Fibroblast of mammary gland (primary cell): ENCODE measurements at regions not wholly inside any gene's neighbourhood (a gene's known extent, or its start where the extent isn't known, plus 50 kb on each side); places are given as distances from the start of the nearest gene placed in this dataset.

Experiments used
- DNase-seq: peaks from one replicate; pipeline ENCODE4 v3.0.0-alpha.2; 2010; ENCODE audit warnings: low read depth
- H3K4me3 ChIP-seq: 2 replicates; pipeline ENCODE4 v1.5.1; 2011; ENCODE audit warnings: low read depth, mild to moderate bottlenecking, low read length, moderate library complexity; ENCODE audit not compliant: control insufficient read depth
- TF ChIP-seq, protein P1 (sequence below): conservative IDR thresholded peaks from 2 replicates; pipeline ENCODE4 v1.5.1; 2011; ENCODE audit warnings: low read depth, low read length, inconsistent platforms; ENCODE audit not compliant: control insufficient read depth, insufficient read depth

DNA sequence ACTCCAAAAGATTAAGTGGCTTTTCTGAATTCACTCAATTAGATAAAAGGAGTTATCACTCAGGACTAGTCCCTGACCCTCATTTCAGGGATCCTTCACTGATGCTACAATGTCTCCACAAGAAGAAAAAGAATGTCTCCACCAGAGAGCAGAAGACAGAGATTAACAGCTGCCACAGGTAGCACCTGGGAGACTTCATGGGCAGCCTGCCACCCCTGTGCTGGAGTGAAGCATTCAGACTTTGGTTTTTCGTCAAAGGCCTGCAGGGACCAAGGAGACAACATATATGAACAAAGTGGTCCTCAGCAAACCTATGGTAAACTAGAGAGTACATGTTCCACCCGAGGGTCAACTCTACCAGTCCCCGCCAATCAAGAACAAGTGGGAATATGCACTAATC, 197.0 kb upstream of the ACVR2A start:
- TF ChIP-seq, protein P1, sequence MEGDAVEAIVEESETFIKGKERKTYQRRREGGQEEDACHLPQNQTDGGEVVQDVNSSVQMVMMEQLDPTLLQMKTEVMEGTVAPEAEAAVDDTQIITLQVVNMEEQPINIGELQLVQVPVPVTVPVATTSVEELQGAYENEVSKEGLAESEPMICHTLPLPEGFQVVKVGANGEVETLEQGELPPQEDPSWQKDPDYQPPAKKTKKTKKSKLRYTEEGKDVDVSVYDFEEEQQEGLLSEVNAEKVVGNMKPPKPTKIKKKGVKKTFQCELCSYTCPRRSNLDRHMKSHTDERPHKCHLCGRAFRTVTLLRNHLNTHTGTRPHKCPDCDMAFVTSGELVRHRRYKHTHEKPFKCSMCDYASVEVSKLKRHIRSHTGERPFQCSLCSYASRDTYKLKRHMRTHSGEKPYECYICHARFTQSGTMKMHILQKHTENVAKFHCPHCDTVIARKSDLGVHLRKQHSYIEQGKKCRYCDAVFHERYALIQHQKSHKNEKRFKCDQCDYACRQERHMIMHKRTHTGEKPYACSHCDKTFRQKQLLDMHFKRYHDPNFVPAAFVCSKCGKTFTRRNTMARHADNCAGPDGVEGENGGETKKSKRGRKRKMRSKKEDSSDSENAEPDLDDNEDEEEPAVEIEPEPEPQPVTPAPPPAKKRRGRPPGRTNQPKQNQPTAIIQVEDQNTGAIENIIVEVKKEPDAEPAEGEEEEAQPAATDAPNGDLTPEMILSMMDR, result no peak
- no peak overlapping the region for H3K4me3 ChIP-seq
- DNase-seq, result no peak

DNA sequence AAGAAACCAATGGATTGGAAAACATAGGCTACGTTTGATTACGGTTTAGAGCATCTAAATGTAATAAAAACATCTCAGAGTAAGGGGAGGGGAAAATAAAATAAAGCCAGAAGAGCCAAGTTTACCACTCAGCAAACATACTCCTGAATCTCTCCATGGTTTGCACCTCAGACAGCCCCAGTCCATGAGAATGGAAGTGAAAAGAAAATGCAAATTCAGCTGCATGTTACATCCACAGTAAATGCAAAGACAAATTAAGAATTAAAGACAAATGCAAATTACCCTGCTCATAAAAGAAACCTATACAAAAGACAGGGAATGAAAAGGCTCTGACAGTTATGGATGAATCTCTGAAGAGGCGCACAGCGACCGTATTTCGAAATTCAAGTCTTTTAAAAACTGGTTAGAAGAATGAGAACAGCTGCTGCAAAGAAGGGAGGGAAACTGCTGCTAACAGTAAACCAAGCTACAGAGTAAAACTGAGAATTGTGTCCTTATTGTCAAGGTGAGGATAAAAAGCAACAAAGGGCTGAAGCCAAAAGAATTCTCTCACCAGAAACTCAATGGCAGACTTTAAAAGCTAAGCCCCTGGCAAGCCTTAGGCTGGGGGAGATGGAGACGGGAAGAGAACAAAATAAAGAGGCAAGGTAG, 197.9 kb upstream of the ACVR2A start:
- TF ChIP-seq, protein P1, result no peak
- H3K4me3 ChIP-seq, result no peak overlapping the region
- no peak for DNase-seq

DNA sequence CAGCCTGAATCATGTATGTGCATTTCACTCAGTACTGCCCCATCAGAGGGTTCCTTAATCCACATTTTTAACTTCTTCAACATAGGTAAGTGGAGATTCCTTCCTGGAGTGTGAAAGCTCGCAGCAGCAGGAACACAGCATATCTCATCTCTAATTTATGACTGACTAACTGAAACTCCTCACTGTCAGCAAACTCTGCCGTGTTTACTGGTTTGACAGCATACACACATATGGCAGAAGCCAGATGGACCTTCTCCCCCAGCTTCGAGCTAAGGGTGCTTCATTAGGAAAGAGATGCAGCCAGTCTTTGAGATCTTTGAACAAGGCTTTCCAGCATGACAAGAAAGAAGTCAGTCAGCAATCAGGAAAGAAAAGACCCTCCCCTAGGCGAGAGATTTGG, 200.3 kb upstream of the ACVR2A start:
- TF ChIP-seq, protein P1, result no peak
- H3K4me3 ChIP-seq, result no peak overlapping the region
- DNase-seq, result no peak

DNA sequence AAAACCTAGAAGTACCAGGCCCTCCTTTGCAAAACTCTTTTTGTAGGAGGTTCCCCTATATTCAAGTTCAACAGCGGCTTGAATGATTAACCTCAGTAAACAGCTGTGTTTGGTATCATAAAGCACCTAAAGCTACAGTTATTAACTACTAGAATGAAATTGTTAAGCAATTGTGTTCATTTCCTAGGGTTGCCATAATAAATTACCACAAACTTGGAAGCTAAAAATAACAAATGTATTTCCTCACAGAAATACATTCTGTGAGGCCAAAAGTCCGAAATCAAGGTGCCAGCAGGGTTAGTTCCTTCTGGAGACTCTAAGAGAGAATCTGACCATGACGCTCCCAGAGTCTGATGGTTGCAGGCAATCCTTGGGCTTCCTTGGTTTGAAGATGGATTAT, 202.1 kb upstream of the ACVR2A start:
- TF ChIP-seq, protein P1, result no peak
- DNase-seq, result no peak
- no peak overlapping the region for H3K4me3 ChIP-seq

DNA sequence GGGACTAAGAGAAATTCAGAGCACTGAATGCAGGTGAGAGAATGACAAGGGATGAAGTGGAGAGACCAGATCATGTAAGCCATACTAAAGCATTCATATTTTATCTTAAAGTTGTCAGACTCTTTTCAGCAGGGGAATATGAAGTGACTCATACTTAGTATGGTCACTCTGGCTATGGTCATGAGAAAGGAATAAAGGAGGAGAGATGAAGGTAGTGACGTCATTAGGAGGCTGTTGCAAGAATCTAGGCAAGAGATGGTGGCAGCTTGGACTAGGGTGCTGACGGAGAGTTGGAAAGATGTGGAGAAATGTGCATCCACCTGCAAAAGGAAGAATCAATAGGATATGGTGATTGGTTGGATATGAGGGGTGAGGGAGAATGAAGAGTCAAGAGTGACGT, 203.2 kb upstream of the ACVR2A start:
- TF ChIP-seq, protein P1, result no peak
- DNase-seq, result peak; percentile 64
- no peak overlapping the region for H3K4me3 ChIP-seq

DNA sequence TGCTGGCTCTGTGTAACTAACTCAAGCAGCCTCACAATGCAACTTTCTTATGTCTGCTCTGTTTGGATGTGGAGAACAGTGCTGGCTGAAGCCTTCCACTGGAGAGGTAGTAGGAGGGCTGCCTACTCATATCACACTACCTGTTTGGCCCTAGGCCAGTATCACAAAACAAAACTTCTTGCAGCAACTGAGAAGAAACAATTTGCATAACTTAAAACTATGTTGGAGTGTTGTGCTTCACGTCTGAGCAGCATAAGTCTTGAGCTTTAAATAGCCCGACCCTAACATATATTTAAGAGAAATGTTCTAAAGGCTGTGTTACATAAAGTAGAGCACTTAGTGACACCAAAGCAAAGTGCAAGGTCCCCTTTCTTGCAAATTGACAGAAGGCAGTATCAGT, 204.9 kb upstream of the ACVR2A start:
- DNase-seq, result no peak
- TF ChIP-seq, protein P1, result no peak
- no peak overlapping the region for H3K4me3 ChIP-seq

DNA sequence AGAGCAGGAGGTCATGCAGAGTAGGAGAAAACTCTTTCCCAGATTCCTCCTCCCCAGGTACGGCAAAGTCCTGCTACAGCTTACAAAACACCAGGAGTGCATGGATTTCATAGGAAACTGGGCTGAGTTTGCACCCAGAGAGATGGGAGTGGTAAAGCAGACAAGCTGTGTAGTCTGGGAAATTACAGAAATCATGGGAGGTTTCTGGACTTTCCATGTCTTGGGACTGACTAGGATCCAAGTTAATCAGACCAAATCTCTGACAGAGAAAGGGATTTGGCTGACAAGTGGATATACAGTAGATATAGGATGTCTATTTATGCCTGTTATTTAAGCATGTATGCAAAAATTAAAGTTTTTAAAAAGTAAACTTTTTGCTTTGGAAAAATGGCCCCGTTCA, 205.4 kb upstream of the ACVR2A start:
- no peak overlapping the region for H3K4me3 ChIP-seq
- DNase-seq, result no peak
- TF ChIP-seq, protein P1, result no peak
